Naive thymus-derived CD4-positive, alpha-beta T cell (primary cell): ENCODE measurements at regions not wholly inside any gene's neighbourhood (a gene's known extent, or its start where the extent isn't known, plus 50 kb on each side); places are given as distances from the start of the nearest gene placed in this dataset.

Experiments
- ATAC-seq: fragments of 150-1000 bp; cut with Tn5 transposase; 2 replicates; pipeline ENCODE4 v1.10.0; 2021; ENCODE audit warnings: mild to moderate bottlenecking, moderate library complexity
- CTCF ChIA-PET: fragments of 350-600 bp; sonication (Branson Sonifier 250); formaldehyde crosslinking; loops from one replicate; lab custom pipeline; 2021; ENCODE audit warnings: antibody characterized with exemption; lab: Charles Lee
- POLR2A ChIA-PET: fragments of 350-600 bp; sonication (Branson Sonifier 250); formaldehyde crosslinking; loops from one replicate; lab custom pipeline; 2021; ENCODE audit warnings: antibody characterized with exemption, inconsistent platforms; lab: Charles Lee
- DNase-seq, 9 donors: peaks; one replicate each; pipeline versions ENCODE4 v3.0.0 to v3.0.0-alpha.2; 2020 to 2022; ENCODE audit warnings: mixed read lengths in 1 of 9
- H3K27ac ChIP-seq: one replicate; pipeline ENCODE4 v1.7.0; 2013; ENCODE audit warnings: mild to moderate bottlenecking, low read depth, low read length, moderate library complexity
- H3K27me3 ChIP-seq, 2 donors: one replicate each; pipeline ENCODE4 v1.7.0; 2013; ENCODE audit warnings: low read length in 2 of 2, mild to moderate bottlenecking in 2 of 2, moderate library complexity in 2 of 2; ENCODE audit not compliant: control insufficient read depth in 2 of 2, insufficient read depth in 2 of 2
- H3K36me3 ChIP-seq, 3 experiments: 1 replicate in 2 of 3; 2 replicates in 1 of 3; pipeline ENCODE4 v1.7.0; 2013; ENCODE audit warnings: low read length in 3 of 3, mild to moderate bottlenecking in 3 of 3, moderate library complexity in 1 of 3; ENCODE audit not compliant: insufficient read depth in 3 of 3, control insufficient read depth in 2 of 3
- H3K4me1 ChIP-seq, 2 donors: one replicate each; pipeline ENCODE4 v1.7.0; 2013; ENCODE audit warnings: low read length in 2 of 2, mild to moderate bottlenecking in 2 of 2, moderate library complexity in 1 of 2; ENCODE audit not compliant: control insufficient read depth in 2 of 2, insufficient read depth in 2 of 2
- H3K4me3 ChIP-seq: 2 replicates; pipeline ENCODE4 v1.7.0; 2013; ENCODE audit warnings: mild to moderate bottlenecking, low read length
- H3K9me3 ChIP-seq, 3 experiments: 1 replicate in 2 of 3; 2 replicates in 1 of 3; pipeline ENCODE4 v1.7.0; 2013; ENCODE audit warnings: low read length in 3 of 3; ENCODE audit not compliant: control insufficient read depth in 2 of 3
- H3K27ac Mint-ChIP-seq, 9 donors: one replicate each; pipeline ENCODE4 v1.8.0; 2020 to 2022; ENCODE audit warnings: mixed read lengths in 9 of 9, mild to moderate bottlenecking in 8 of 9, moderate library complexity in 5 of 9, inconsistent platforms in 2 of 9
- H3K27me3 Mint-ChIP-seq, 5 donors: one replicate each; pipeline ENCODE4 v1.8.0; 2021 to 2022; ENCODE audit warnings: mixed read lengths in 5 of 5, mild to moderate bottlenecking in 1 of 5
- H3K36me3 Mint-ChIP-seq, 5 donors: one replicate each; pipeline ENCODE4 v1.8.0; 2020 to 2022; ENCODE audit warnings: mixed read lengths in 5 of 5, mild to moderate bottlenecking in 3 of 5, inconsistent platforms in 1 of 5
- H3K4me1 Mint-ChIP-seq, 7 donors: one replicate each; pipeline ENCODE4 v1.8.0; 2020 to 2022; ENCODE audit warnings: mixed read lengths in 7 of 7, mild to moderate bottlenecking in 3 of 7, inconsistent platforms in 1 of 7
- H3K4me3 Mint-ChIP-seq, 10 donors: one replicate each; pipeline ENCODE4 v1.8.0; 2020 to 2022; ENCODE audit warnings: mild to moderate bottlenecking in 10 of 10, mixed read lengths in 10 of 10, moderate library complexity in 6 of 10, inconsistent platforms in 2 of 10
- H3K9me3 Mint-ChIP-seq, 11 donors: one replicate each; pipeline ENCODE4 v1.8.0; 2020 to 2022; ENCODE audit warnings: mixed read lengths in 11 of 11, mild to moderate bottlenecking in 4 of 11, inconsistent platforms in 1 of 11, moderate library complexity in 1 of 11
- intact Hi-C, 2 donors: fragments of 100-400 bp; cut with micrococcal nuclease; formaldehyde crosslinking; loops; one replicate each; pipeline ENCODE4 v1.15.1; 2023

GRCh38 chr4:153950100-153950979 is 161.5 kb upstream of the SFRP2 start:
- Mint-ChIP-seq H3K4me1 (peaks cover 10 to 32% (median 26%) of the 10 kb centered on the region in 7 donors), H3K36me3 (peaks cover 0 to 10% (median 4%) of the 10 kb centered on the region in 5 donors), H3K27me3 (peaks cover 0 to 36% (median 5%) of the 10 kb centered on the region in 5 donors), H3K27ac (peak overlapping the region in 4 of 9 donors; percentile 16 to 51 (median 46)), H3K4me3 (peak overlapping the region in 9 of 10 donors; percentile 7 to 72 (median 51)), H3K9me3 (peaks cover 2 to 10% (median 7%) of the 10 kb centered on the region in 11 donors)
- ChIA-PET POLR2A (interaction anchor here (0.7 kb wide), 1 partner anchor 86 kb away, joined by 3 read pairs; no protein-coding TSS in a partner anchor), CTCF (no interaction called here)
- ATAC-seq (peak; percentile 81), DNase-seq (peak in 7 of 9 donors; percentile 10 to 67 (median 59))
- Histone ChIP-seq H3K9me3 (no peaks in the 10 kb centered on the region), H3K27me3 (no peaks in the 10 kb centered on the region), H3K4me1 (peaks cover 10 to 19% of the 10 kb centered on the region in 2 donors), H3K36me3 (no peaks in the 10 kb centered on the region), H3K27ac (no peak overlapping the region), H3K4me3 (no peak overlapping the region)
- intact Hi-C loops = no loop called here

- peaks cover 10 to 32% (median 26%) of the 10 kb centered on the region in 7 donors for H3K4me1 Mint-ChIP-seq
- Histone ChIP-seq H3K36me3 (no peaks in the 10 kb centered on the region), H3K4me3 (no peak overlapping the region), H3K9me3 (no peaks in the 10 kb centered on the region), H3K4me1 (peaks cover 10 to 19% of the 10 kb centered on the region in 2 donors), H3K27me3 (no peaks in the 10 kb centered on the region), H3K27ac (no peak overlapping the region)
- POLR2A ChIA-PET = no interaction called here
- DNase-seq (no peak), ATAC-seq (no peak)
- CTCF ChIA-PET = no interaction called here
- peaks cover 2 to 12% (median 7%) of the 10 kb centered on the region in 11 donors for H3K9me3 Mint-ChIP-seq
- H3K4me3 Mint-ChIP-seq = no peak overlapping the region
- intact Hi-C loops = no loop called here
- peaks cover 0 to 33% (median 4%) of the 10 kb centered on the region in 5 donors for H3K27me3 Mint-ChIP-seq
- H3K36me3 Mint-ChIP-seq = peaks cover 0 to 7% (median 4%) of the 10 kb centered on the region in 5 donors
- H3K27ac Mint-ChIP-seq = no peak overlapping the region
Observed at GRCh38 chr4:153948041-153948440, 159.2 kb upstream of the SFRP2 start.

- Histone ChIP-seq H3K4me1 (peaks cover 10 to 19% of the 10 kb centered on the region in 2 donors), H3K27me3 (no peaks in the 10 kb centered on the region), H3K9me3 (no peaks in the 10 kb centered on the region), H3K4me3 (no peak overlapping the region), H3K36me3 (no peaks in the 10 kb centered on the region), H3K27ac (no peak overlapping the region)
- intact Hi-C loops = no loop called here
- no peak for ATAC-seq
- H3K27me3 Mint-ChIP-seq = peaks cover 0 to 31% (median 7%) of the 10 kb centered on the region in 5 donors
- H3K9me3 Mint-ChIP-seq = peaks cover 2 to 12% (median 7%) of the 10 kb centered on the region in 11 donors
- H3K27ac Mint-ChIP-seq = no peak overlapping the region
- CTCF ChIA-PET = no interaction called here
- POLR2A ChIA-PET = no interaction called here
- H3K4me1 Mint-ChIP-seq = peaks cover 10 to 32% (median 26%) of the 10 kb centered on the region in 7 donors
- no peak overlapping the region for H3K4me3 Mint-ChIP-seq
- peaks cover 0 to 7% (median 4%) of the 10 kb centered on the region in 5 donors for H3K36me3 Mint-ChIP-seq
- DNase-seq = no peak
Observed at GRCh38 chr4:153947124-153947523, 158.2 kb upstream of the SFRP2 start.

- Histone ChIP-seq H3K36me3 (no peaks in the 10 kb centered on the region), H3K27ac (no peak overlapping the region), H3K27me3 (no peaks in the 10 kb centered on the region), H3K4me1 (peaks cover 8 to 17% of the 10 kb centered on the region in 2 donors), H3K4me3 (no peak overlapping the region), H3K9me3 (no peaks in the 10 kb centered on the region)
- CTCF ChIA-PET = no interaction called here
- H3K4me1 Mint-ChIP-seq = peaks cover 10 to 27% (median 21%) of the 10 kb centered on the region in 7 donors
- peaks cover 0 to 35% (median 9%) of the 10 kb centered on the region in 5 donors for H3K27me3 Mint-ChIP-seq
- POLR2A ChIA-PET = no interaction called here
- intact Hi-C loops = no loop called here
- H3K27ac Mint-ChIP-seq = no peak overlapping the region
- peaks cover 2 to 12% (median 7%) of the 10 kb centered on the region in 11 donors for H3K9me3 Mint-ChIP-seq
- peaks cover 0 to 7% (median 4%) of the 10 kb centered on the region in 5 donors for H3K36me3 Mint-ChIP-seq
- H3K4me3 Mint-ChIP-seq = no peak overlapping the region
- ATAC-seq (no peak), DNase-seq (no peak)
Observed at GRCh38 chr4:153945704-153946103, 156.8 kb upstream of the SFRP2 start.

- CTCF ChIA-PET = interaction anchor here (0.6 kb wide), 1 partner anchor 195 kb away, joined by 3 read pairs; no protein-coding TSS in a partner anchor
- Histone ChIP-seq H3K9me3 (no peaks in the 10 kb centered on the region), H3K36me3 (no peaks in the 10 kb centered on the region), H3K27ac (no peak overlapping the region), H3K4me1 (no peaks in the 10 kb centered on the region), H3K4me3 (no peak overlapping the region), H3K27me3 (no peaks in the 10 kb centered on the region)
- Mint-ChIP-seq H3K27ac (no peak overlapping the region), H3K4me3 (peak overlapping the region in 1 of 10 donors; percentile 0), H3K36me3 (peaks cover 0 to 7% (median 4%) of the 10 kb centered on the region in 5 donors), H3K4me1 (peaks cover 0 to 11% (median 3%) of the 10 kb centered on the region in 7 donors), H3K27me3 (peaks cover 0 to 30% (median 6%) of the 10 kb centered on the region in 5 donors), H3K9me3 (peaks cover 2 to 12% (median 7%) of the 10 kb centered on the region in 11 donors)
- POLR2A ChIA-PET = no interaction called here
- DNase-seq (no peak), ATAC-seq (no peak)
- intact Hi-C loops = no loop called here
Observed at GRCh38 chr4:153943738-153944415, 155.0 kb upstream of the SFRP2 start.

- Histone ChIP-seq H3K27ac (no peak overlapping the region), H3K4me3 (no peak overlapping the region), H3K4me1 (no peaks in the 10 kb centered on the region), H3K36me3 (no peaks in the 10 kb centered on the region), H3K27me3 (no peaks in the 10 kb centered on the region), H3K9me3 (no peaks in the 10 kb centered on the region)
- peaks cover 0 to 21% (median 10%) of the 10 kb centered on the region in 5 donors for H3K27me3 Mint-ChIP-seq
- H3K9me3 Mint-ChIP-seq = peaks cover 0 to 9% (median 4%) of the 10 kb centered on the region in 11 donors
- no peak for DNase-seq
- H3K4me3 Mint-ChIP-seq = no peak overlapping the region
- ChIA-PET CTCF (no interaction called here), POLR2A (no interaction called here)
- H3K4me1 Mint-ChIP-seq = no peaks in the 10 kb centered on the region
- ATAC-seq = no peak
- H3K36me3 Mint-ChIP-seq = peaks cover 0 to 4% (median 0%) of the 10 kb centered on the region in 5 donors
- intact Hi-C loops = no loop called here
- no peak overlapping the region for H3K27ac Mint-ChIP-seq
Observed at GRCh38 chr4:153940916-153941315, 152.0 kb upstream of the SFRP2 start.
